SW 1271 (cell line): ENCODE measurements at regions not wholly inside any gene's neighbourhood (a gene's known extent, or its start where the extent isn't known, plus 50 kb on each side); places are given as distances from the start of the nearest gene placed in this dataset.

Experiments used
- DNase-seq, 2 experiments: peaks; one replicate each; lab custom pipeline; 2025; lab: John Stamatoyannopoulos, UW

- no peak for DNase-seq
Measured at GRCh38 chr16:59173408-59173831, 439.3 kb upstream of the GOT2 start.

GRCh38 chr16:59170099-59170712 is 436.1 kb upstream of the GOT2 start:
- no peak for DNase-seq

GRCh38 chr16:59169168-59169567 is 435.1 kb upstream of the GOT2 start:
- DNase-seq = no peak

GRCh38 chr16:59168461-59169114 is 434.5 kb upstream of the GOT2 start:
- no peak for DNase-seq

- no peak for DNase-seq
Measured at GRCh38 chr16:59164461-59164860, 430.3 kb upstream of the GOT2 start.

GRCh38 chr16:59163371-59164055 is 429.4 kb upstream of the GOT2 start:
- DNase-seq = no peak

GRCh38 chr16:59161679-59162078 is 427.6 kb upstream of the GOT2 start:
- DNase-seq = no peak

GRCh38 chr16:59154295-59154694 is 420.2 kb upstream of the GOT2 start:
- no peak for DNase-seq

- DNase-seq = no peak
Measured at GRCh38 chr16:59148769-59149155, 414.6 kb upstream of the GOT2 start.

- no peak for DNase-seq
Measured at GRCh38 chr16:59148056-59148768, 414.1 kb upstream of the GOT2 start.

- DNase-seq = no peak
Measured at GRCh38 chr16:59146140-59146539, 412.0 kb upstream of the GOT2 start.

- no peak for DNase-seq
Measured at GRCh38 chr16:59144841-59145240, 410.7 kb upstream of the GOT2 start.

- DNase-seq = no peak
Measured at GRCh38 chr16:59144326-59144725, 410.2 kb upstream of the GOT2 start.

GRCh38 chr16:59126486-59126885 is 392.4 kb upstream of the GOT2 start:
- no peak for DNase-seq

- no peak for DNase-seq
Measured at GRCh38 chr16:59124056-59124455, 389.9 kb upstream of the GOT2 start.

- DNase-seq = no peak
Measured at GRCh38 chr16:59123479-59123878, 389.4 kb upstream of the GOT2 start.

- DNase-seq = no peak
Measured at GRCh38 chr16:59122262-59122537, 388.1 kb upstream of the GOT2 start.

GRCh38 chr16:59121411-59122261 is 387.5 kb upstream of the GOT2 start:
- no peak for DNase-seq

- no peak for DNase-seq
Measured at GRCh38 chr16:59116744-59117143, 382.6 kb upstream of the GOT2 start.

- no peak for DNase-seq
Measured at GRCh38 chr16:59114790-59115189, 380.7 kb upstream of the GOT2 start.

- no peak for DNase-seq
Measured at GRCh38 chr16:59113004-59113670, 379.0 kb upstream of the GOT2 start.

- DNase-seq = no peak
Measured at GRCh38 chr16:59111280-59111679, 377.2 kb upstream of the GOT2 start.
